ENCODE measurements at regions not wholly inside any gene's neighbourhood (a gene's known extent, or its start where the extent isn't known, plus 50 kb on each side); places are given as distances from the start of the nearest gene placed in this dataset.

DNA sequence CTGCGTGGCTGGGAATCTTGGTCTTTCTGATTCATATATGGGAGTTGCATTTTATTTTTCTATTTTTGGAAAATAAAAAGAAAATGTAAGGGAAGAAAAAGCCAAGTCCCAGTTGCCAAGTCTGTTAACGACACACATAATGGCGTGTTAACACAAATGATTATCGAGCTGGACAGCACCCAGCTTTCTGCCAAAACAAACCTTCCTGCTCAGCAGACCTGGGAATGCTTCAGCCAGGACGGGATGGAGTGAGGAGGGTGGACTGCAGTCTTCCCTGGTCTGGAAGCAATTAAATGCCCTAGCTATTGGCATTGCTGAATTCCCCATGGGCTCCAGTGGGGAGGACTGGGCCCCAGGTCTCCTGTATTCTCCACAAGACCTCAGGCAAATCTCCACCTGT is 184.2 kb upstream of the USP24 start:
- TF ChIP-seq POLR2AphosphoS5 (IDR thresholded peaks at IDR 0.05) = no peak
- TF ChIP-seq, protein P1, sequence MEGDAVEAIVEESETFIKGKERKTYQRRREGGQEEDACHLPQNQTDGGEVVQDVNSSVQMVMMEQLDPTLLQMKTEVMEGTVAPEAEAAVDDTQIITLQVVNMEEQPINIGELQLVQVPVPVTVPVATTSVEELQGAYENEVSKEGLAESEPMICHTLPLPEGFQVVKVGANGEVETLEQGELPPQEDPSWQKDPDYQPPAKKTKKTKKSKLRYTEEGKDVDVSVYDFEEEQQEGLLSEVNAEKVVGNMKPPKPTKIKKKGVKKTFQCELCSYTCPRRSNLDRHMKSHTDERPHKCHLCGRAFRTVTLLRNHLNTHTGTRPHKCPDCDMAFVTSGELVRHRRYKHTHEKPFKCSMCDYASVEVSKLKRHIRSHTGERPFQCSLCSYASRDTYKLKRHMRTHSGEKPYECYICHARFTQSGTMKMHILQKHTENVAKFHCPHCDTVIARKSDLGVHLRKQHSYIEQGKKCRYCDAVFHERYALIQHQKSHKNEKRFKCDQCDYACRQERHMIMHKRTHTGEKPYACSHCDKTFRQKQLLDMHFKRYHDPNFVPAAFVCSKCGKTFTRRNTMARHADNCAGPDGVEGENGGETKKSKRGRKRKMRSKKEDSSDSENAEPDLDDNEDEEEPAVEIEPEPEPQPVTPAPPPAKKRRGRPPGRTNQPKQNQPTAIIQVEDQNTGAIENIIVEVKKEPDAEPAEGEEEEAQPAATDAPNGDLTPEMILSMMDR (IDR thresholded peaks at IDR 0.05) = no peak

All from prostate gland (tissue), 2 donors.